ENCODE measurements at regions not wholly inside any gene's neighbourhood (a gene's known extent, or its start where the extent isn't known, plus 50 kb on each side); places are given as distances from the start of the nearest gene placed in this dataset.

DNA sequence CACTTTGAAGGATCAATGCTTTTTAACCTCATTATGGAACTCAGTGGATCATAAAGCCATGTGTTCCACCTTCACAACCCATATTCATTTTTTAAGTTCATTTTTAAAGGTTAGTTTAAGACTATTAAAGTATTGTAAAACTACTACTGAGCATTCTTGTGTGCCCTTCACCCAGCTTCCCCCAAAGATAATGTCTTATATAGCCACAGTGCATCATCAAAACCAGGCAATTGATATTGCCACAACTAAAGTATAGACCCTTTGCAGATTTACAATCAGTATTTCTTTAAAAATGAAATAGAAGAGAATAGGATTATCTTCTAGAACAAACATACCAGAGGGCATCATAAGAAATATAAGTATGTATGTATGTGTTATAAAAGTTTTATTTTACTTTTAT, 597.1 kb downstream of the CCSER2 start:
- H3K36me3 ChIP-seq = no peaks in the 10 kb centered on the region
- H3K27me3 ChIP-seq = no peaks in the 10 kb centered on the region
- H3K4me1 ChIP-seq = no peaks in the 10 kb centered on the region
- ATAC-seq = no peak
- TF ChIP-seq, protein P1, sequence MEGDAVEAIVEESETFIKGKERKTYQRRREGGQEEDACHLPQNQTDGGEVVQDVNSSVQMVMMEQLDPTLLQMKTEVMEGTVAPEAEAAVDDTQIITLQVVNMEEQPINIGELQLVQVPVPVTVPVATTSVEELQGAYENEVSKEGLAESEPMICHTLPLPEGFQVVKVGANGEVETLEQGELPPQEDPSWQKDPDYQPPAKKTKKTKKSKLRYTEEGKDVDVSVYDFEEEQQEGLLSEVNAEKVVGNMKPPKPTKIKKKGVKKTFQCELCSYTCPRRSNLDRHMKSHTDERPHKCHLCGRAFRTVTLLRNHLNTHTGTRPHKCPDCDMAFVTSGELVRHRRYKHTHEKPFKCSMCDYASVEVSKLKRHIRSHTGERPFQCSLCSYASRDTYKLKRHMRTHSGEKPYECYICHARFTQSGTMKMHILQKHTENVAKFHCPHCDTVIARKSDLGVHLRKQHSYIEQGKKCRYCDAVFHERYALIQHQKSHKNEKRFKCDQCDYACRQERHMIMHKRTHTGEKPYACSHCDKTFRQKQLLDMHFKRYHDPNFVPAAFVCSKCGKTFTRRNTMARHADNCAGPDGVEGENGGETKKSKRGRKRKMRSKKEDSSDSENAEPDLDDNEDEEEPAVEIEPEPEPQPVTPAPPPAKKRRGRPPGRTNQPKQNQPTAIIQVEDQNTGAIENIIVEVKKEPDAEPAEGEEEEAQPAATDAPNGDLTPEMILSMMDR (IDR thresholded peaks at IDR 0.05) = no peak
- H3K27ac ChIP-seq = no peak overlapping the region
- no peaks in the 10 kb centered on the region for H3K9me3 ChIP-seq
- intact Hi-C loops (cut with DNase I) = loop anchor here in 2 of 10 donors (5.0 kb wide), 1 partner anchor 1452 kb away; no protein-coding TSS in a partner anchor
- no peak for DNase-seq
- no peak overlapping the region for H3K4me3 ChIP-seq

DNA sequence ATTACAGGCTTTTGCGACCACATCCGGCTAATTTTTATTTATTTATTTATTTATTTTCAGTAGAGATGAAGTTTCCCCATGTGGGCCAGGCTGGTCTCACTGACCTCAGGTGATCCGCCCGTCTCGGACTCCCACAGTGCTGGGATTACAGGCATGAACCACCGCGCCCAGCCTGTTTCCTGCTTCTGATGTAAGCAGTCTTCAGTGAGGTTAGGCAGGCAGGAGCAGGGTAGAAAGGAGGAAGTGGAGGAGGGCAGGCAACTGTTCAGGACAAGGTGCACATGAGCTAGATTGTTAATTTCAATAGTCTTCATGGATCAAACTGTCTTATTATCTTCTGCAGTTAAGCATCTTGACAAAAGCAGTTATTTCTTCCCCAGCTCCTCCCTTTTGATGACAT, 605.0 kb downstream of the CCSER2 start:
- ATAC-seq = no peak
- intact Hi-C loops (cut with DNase I) = no loop called here

DNA sequence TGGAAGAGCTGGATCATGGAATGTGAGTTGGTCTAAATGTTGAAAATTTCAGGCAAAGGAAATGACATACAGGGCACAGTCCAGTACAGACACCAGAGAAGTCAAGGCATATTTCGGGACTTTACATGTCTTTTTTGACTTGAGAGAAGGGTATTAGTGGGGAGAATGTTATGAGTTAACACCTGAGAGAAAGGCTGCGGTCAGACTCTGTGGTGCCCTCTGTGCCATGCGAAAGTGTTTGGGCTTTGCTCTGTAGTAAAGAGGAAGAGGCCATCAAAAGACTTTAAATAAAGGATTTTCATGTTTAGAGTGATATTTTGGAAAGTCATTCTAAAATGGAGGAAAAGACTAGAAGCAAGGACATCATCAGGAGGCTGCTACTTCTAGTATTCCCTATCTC, 607.4 kb downstream of the CCSER2 start:
- Histone ChIP-seq H3K27me3 (no peaks in the 10 kb centered on the region), H3K27ac (no peak overlapping the region), H3K4me1 (peaks cover 0 to 10% (median 0%) of the 10 kb centered on the region in 9 donors), H3K4me3 (no peak overlapping the region), H3K9me3 (no peaks in the 10 kb centered on the region), H3K36me3 (no peaks in the 10 kb centered on the region)
- TF ChIP-seq, protein P1 (IDR thresholded peaks at IDR 0.05) = no peak
- 88 to 91% methylated on average over 3 of the region's 3 CpGs for WGBS, 2 donors
- ATAC-seq (no peak), DNase-seq (no peak)
- intact Hi-C loops (cut with DNase I) = no loop called here

More for the DNA sequence above, 605.0 kb downstream of the CCSER2 start:
- no peaks in the 10 kb centered on the region for H3K36me3 ChIP-seq
- H3K9me3 ChIP-seq = no peaks in the 10 kb centered on the region
- H3K27me3 ChIP-seq = no peaks in the 10 kb centered on the region
- TF ChIP-seq, protein P1 (IDR thresholded peaks at IDR 0.05) = no peak
- peaks cover 0 to 5% (median 0%) of the 10 kb centered on the region in 9 donors for H3K4me1 ChIP-seq
- no peak for DNase-seq
- 80 to 81% methylated on average over 7 of the region's 7 CpGs for WGBS, 2 donors
- H3K27ac ChIP-seq = no peak overlapping the region
- H3K4me3 ChIP-seq = no peak overlapping the region

DNA sequence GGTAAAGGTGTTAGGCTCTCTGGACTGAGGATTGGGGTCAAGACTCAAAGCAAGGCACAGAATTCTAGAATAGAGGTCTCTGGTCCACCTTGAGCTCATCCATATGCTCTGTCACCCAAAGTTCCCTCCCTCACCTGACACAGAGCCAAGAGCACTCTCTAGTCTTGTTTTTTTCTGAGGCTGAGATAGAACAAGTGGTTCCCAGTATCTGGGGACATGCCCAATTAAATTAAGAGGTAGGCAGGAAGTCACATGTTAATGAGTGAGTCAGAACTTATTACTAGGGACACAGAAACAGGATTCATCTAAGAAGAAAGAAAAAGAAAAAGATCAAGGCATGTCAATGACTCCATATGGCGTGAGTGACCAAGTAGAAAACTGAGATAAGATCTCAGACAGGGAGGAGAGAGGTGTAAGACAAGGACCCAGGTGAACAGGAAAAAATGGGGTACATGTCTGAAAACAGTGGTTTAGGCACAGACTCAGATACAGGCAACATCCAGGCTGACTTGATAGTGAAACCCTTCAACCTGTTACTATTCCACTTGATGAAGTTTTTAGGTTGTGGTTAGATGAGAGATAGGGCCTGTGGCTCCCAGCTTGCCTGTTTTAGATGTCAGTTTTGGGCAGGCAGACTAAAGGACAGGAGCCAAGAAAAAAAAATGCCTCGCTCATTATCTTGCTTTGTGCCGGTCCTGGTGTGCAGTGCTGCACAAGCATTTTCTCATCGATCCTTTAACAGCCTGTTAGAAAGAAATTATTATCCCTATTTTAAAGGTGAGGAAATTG, 609.9 kb downstream of the CCSER2 start:
- 34 to 41% methylated on average over 4 of the region's 4 CpGs for WGBS, 2 donors
- TF ChIP-seq, protein P1 (IDR thresholded peaks at IDR 0.05) = no peak
- peaks cover 0 to 10% (median 0%) of the 10 kb centered on the region in 9 donors for H3K4me1 ChIP-seq
- intact Hi-C loops (cut with DNase I) = no loop called here
- H3K27me3 ChIP-seq = no peaks in the 10 kb centered on the region
- no peak overlapping the region for H3K4me3 ChIP-seq
- H3K36me3 ChIP-seq = no peaks in the 10 kb centered on the region
- ATAC-seq (peak in 6 of 8 donors; percentile 42 to 89 (median 76)), DNase-seq (peak in 1 of 2 donors; percentile 13)
- no peaks in the 10 kb centered on the region for H3K9me3 ChIP-seq
- H3K27ac ChIP-seq = no peak overlapping the region
